ENCODE measurements at regions not wholly inside any gene's neighbourhood (a gene's known extent, or its start where the extent isn't known, plus 50 kb on each side); places are given as distances from the start of the nearest gene placed in this dataset.

- TF ChIP-seq ZNF462 (CRISPR knock-in tag; IDR thresholded peaks at IDR 0.05), result no peak
- no peak for TF ChIP-seq EZH2 (IDR thresholded peaks at IDR 0.05; ENCODE audit: low read depth, unreplicated experiment)
- TF ChIP-seq REST (IDR thresholded peaks at IDR 0.05; ENCODE audit: unreplicated experiment), result no peak
- TF ChIP-seq, protein P1, sequence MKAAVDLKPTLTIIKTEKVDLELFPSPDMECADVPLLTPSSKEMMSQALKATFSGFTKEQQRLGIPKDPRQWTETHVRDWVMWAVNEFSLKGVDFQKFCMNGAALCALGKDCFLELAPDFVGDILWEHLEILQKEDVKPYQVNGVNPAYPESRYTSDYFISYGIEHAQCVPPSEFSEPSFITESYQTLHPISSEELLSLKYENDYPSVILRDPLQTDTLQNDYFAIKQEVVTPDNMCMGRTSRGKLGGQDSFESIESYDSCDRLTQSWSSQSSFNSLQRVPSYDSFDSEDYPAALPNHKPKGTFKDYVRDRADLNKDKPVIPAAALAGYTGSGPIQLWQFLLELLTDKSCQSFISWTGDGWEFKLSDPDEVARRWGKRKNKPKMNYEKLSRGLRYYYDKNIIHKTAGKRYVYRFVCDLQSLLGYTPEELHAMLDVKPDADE (IDR thresholded peaks at IDR 0.05), result no peak
These were observed 193.9 kb downstream of the SYK start (continued) for GRCh38 chr9:90995516-90995915.
